Uterus (tissue), 2 donors: ENCODE measurements at regions not wholly inside any gene's neighbourhood (a gene's known extent, or its start where the extent isn't known, plus 50 kb on each side); places are given as distances from the start of the nearest gene placed in this dataset.

ENCODE experiments used
- POLR2A ChIP-seq, 2 donors: fragments of 450-650 bp; IDR thresholded peaks; one replicate each; pipeline ENCODE4 v1.6.1; 2016; ENCODE audit warnings: antibody characterized with exemption in 2 of 2, mild to moderate bottlenecking in 1 of 2, moderate library complexity in 1 of 2
- TF ChIP-seq, protein P1 (sequence below), 4 experiments: fragments of 200-600 bp in 2 of 4; fragments of 450-650 bp in 2 of 4; sonication (generic) in 2 of 4; IDR thresholded peaks; one replicate each; pipeline ENCODE4 v1.5.1; 2016 to 2019; ENCODE audit warnings: antibody characterized with exemption in 4 of 4, mild to moderate bottlenecking in 2 of 4, moderate library complexity in 1 of 4

DNA sequence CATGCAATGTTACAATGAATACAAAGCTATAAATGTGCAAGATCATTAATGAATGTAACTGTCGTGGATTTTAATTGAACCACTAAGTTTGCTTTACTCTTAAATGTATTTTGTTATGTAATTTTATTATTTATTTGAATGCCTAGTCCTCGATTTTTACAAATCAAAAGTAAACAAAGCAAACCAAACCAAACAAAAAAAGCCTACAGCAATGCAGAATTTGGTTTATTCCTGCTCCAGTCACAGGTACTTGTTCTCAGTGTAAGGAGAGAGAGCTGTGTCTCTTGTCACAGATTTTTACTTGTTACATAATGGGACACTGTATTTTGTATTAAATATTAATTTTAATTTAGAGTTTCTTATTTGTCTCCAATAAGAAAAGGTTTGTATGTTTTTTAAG, 584.3 kb upstream of the SLITRK6 start:
- TF ChIP-seq, protein P1, sequence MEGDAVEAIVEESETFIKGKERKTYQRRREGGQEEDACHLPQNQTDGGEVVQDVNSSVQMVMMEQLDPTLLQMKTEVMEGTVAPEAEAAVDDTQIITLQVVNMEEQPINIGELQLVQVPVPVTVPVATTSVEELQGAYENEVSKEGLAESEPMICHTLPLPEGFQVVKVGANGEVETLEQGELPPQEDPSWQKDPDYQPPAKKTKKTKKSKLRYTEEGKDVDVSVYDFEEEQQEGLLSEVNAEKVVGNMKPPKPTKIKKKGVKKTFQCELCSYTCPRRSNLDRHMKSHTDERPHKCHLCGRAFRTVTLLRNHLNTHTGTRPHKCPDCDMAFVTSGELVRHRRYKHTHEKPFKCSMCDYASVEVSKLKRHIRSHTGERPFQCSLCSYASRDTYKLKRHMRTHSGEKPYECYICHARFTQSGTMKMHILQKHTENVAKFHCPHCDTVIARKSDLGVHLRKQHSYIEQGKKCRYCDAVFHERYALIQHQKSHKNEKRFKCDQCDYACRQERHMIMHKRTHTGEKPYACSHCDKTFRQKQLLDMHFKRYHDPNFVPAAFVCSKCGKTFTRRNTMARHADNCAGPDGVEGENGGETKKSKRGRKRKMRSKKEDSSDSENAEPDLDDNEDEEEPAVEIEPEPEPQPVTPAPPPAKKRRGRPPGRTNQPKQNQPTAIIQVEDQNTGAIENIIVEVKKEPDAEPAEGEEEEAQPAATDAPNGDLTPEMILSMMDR (IDR thresholded peaks at IDR 0.05): no peak
- no peak for TF ChIP-seq POLR2A (IDR thresholded peaks at IDR 0.05)
